ENCODE measurements at regions not wholly inside any gene's neighbourhood (a gene's known extent, or its start where the extent isn't known, plus 50 kb on each side); places are given as distances from the start of the nearest gene placed in this dataset.

- intact Hi-C loops (cut with DNase I), result no loop called here
- ATAC-seq (no peak), DNase-seq (ENCODE audit: low spot score) (no peak)
These were observed 1179.9 kb downstream of the ZPLD1 start for GRCh38 chr3:103614719-103615118.

GRCh38 chr3:103617961-103618360, 1183.1 kb downstream of the ZPLD1 start:
- intact Hi-C loops (cut with DNase I), result no loop called here
- DNase-seq (ENCODE audit: low spot score) (no peak), ATAC-seq (no peak)

- intact Hi-C loops (cut with DNase I), result no loop called here
- ATAC-seq (no peak), DNase-seq (ENCODE audit: low spot score) (no peak)
These were observed 1189.5 kb downstream of the ZPLD1 start for GRCh38 chr3:103624271-103624670.

- ATAC-seq (no peak), DNase-seq (ENCODE audit: low spot score) (no peak)
- intact Hi-C loops (cut with DNase I), result no loop called here
These were observed 1194.6 kb downstream of the ZPLD1 start for GRCh38 chr3:103629391-103629790.

GRCh38 chr3:103644450-103644849, 1209.6 kb downstream of the ZPLD1 start:
- ATAC-seq (no peak), DNase-seq (ENCODE audit: low spot score) (no peak)
- intact Hi-C loops (cut with DNase I), result no loop called here

GRCh38 chr3:103653996-103654395, 1219.2 kb downstream of the ZPLD1 start:
- ATAC-seq (no peak), DNase-seq (ENCODE audit: low spot score) (no peak)
- intact Hi-C loops (cut with DNase I), result no loop called here

- ATAC-seq (no peak), DNase-seq (ENCODE audit: low spot score) (no peak)
- intact Hi-C loops (cut with DNase I), result no loop called here
These were observed 1222.9 kb downstream of the ZPLD1 start for GRCh38 chr3:103657756-103658155.

GRCh38 chr3:103660810-103661209, 1226.0 kb downstream of the ZPLD1 start:
- DNase-seq (ENCODE audit: low spot score) (no peak), ATAC-seq (no peak)
- intact Hi-C loops (cut with DNase I), result no loop called here

- ATAC-seq, result no peak
- no peak for DNase-seq (ENCODE audit: low spot score)
- intact Hi-C loops (cut with DNase I), result no loop called here
These were observed 1227.8 kb downstream of the ZPLD1 start for GRCh38 chr3:103662591-103662990.

- intact Hi-C loops (cut with DNase I), result no loop called here
- ATAC-seq, result no peak
- DNase-seq (ENCODE audit: low spot score), result no peak
These were observed 1237.5 kb downstream of the ZPLD1 start for GRCh38 chr3:103672346-103672745.

- ATAC-seq, result no peak
- no peak for DNase-seq (ENCODE audit: low spot score)
- intact Hi-C loops (cut with DNase I), result no loop called here
These were observed 1250.1 kb downstream of the ZPLD1 start for GRCh38 chr3:103684904-103685303.

- intact Hi-C loops (cut with DNase I), result no loop called here
- DNase-seq (ENCODE audit: low spot score) (no peak), ATAC-seq (no peak)
These were observed 1251.1 kb downstream of the ZPLD1 start for GRCh38 chr3:103685939-103686338.

GRCh38 chr3:103690536-103690935, 1255.7 kb downstream of the ZPLD1 start:
- intact Hi-C loops (cut with DNase I), result no loop called here
- no peak for ATAC-seq

GRCh38 chr3:103693831-103694230, 1259.0 kb downstream of the ZPLD1 start:
- DNase-seq (ENCODE audit: low spot score) (no peak), ATAC-seq (no peak)
- intact Hi-C loops (cut with DNase I), result no loop called here

More at GRCh38 chr3:103690536-103690935, 1255.7 kb downstream of the ZPLD1 start:
- no peak for DNase-seq (ENCODE audit: low spot score)

- intact Hi-C loops (cut with DNase I), result no loop called here
- DNase-seq (ENCODE audit: low spot score) (no peak), ATAC-seq (no peak)
These were observed 1263.8 kb downstream of the ZPLD1 start for GRCh38 chr3:103698646-103699045.

GRCh38 chr3:103699228-103699627, 1264.4 kb downstream of the ZPLD1 start:
- intact Hi-C loops (cut with DNase I), result no loop called here
- DNase-seq (ENCODE audit: low spot score) (no peak), ATAC-seq (no peak)

- ATAC-seq, result no peak
- intact Hi-C loops (cut with DNase I), result no loop called here
- no peak for DNase-seq (ENCODE audit: low spot score)
These were observed 1270.8 kb downstream of the ZPLD1 start for GRCh38 chr3:103705641-103706040.

GRCh38 chr3:103706671-103707070, 1271.9 kb downstream of the ZPLD1 start:
- ATAC-seq (no peak), DNase-seq (ENCODE audit: low spot score) (no peak)
- intact Hi-C loops (cut with DNase I), result no loop called here

GRCh38 chr3:103711670-103712069, 1276.9 kb downstream of the ZPLD1 start:
- no peak for ATAC-seq
- intact Hi-C loops (cut with DNase I), result no loop called here
- DNase-seq (ENCODE audit: low spot score), result no peak

GRCh38 chr3:103712320-103713008, 1277.6 kb downstream of the ZPLD1 start:
- intact Hi-C loops (cut with DNase I), result no loop called here
- no peak for ATAC-seq

GRCh38 chr3:103729547-103729946, 1294.7 kb downstream of the ZPLD1 start:
- no peak for DNase-seq (ENCODE audit: low spot score)
- intact Hi-C loops (cut with DNase I), result no loop called here
- ATAC-seq, result no peak

More at GRCh38 chr3:103712320-103713008, 1277.6 kb downstream of the ZPLD1 start:
- no peak for DNase-seq (ENCODE audit: low spot score)
